ENCODE measurements at regions not wholly inside any gene's neighbourhood (a gene's known extent, or its start where the extent isn't known, plus 50 kb on each side); places are given as distances from the start of the nearest gene placed in this dataset.

- FAIRE-seq (no peak), DNase-seq (ENCODE audit: low read depth, low spot score) (no peak)
- H3K36me3 ChIP-seq (ENCODE audit: control insufficient read depth in 2 of 2, extremely low read depth in 1 of 2, insufficient read depth in 2 of 2, low read length in 2 of 2): no peaks in the 10 kb centered on the region
- H3K9me3 ChIP-seq (replicated peaks; ENCODE audit: control insufficient read depth, insufficient read depth, low read length): no peaks in the 10 kb centered on the region
- no peaks in the 10 kb centered on the region for H3K9me1 ChIP-seq (replicated peaks; ENCODE audit: control insufficient read depth, extremely low read depth, insufficient read depth, low read length)
- H3K9ac ChIP-seq (replicated peaks; ENCODE audit: extremely low read depth, insufficient read depth, low read length): no peak overlapping the region
- no peaks in the 10 kb centered on the region for H3K27me3 ChIP-seq (ENCODE audit: control insufficient read depth in 2 of 2, insufficient read depth in 2 of 2, low read length in 2 of 2)
- H3K4me1 ChIP-seq (ENCODE audit: control insufficient read depth, extremely low read depth, insufficient read depth, low read length): peaks cover 10% of the 10 kb centered on the region
- no TSS peak for BruUV-seq (replicated peaks)
- H3K79me2 ChIP-seq (ENCODE audit: control insufficient read depth, insufficient read depth, low read length): no peaks in the 10 kb centered on the region
- CTCF ChIA-PET: no interaction called here
- H3K4me3 ChIP-seq (replicated peaks in 1 of 3; ENCODE audit: insufficient read depth in 1 of 3, low read depth in 1 of 3, low read length in 3 of 3): no peak overlapping the region
- no peaks in the 10 kb centered on the region for H4K20me1 ChIP-seq (replicated peaks; ENCODE audit: control insufficient read depth, extremely low read depth, insufficient read depth, low read length)
- no peak overlapping the region for H3K27ac ChIP-seq (ENCODE audit: insufficient read depth, low read depth, low read length)
- dilution Hi-C loops (cut with MboI; ENCODE audit: extremely low pct_ligation_motif_present, low sequenced_read_pairs): no loop called here
- H2AFZ ChIP-seq (ENCODE audit: low read depth, low read length): no peak overlapping the region
- no peak overlapping the region for H3K4me2 ChIP-seq (ENCODE audit: insufficient read depth, low read length)
- intact Hi-C loops (cut with micrococcal nuclease): no loop called here
- POLR2A ChIA-PET: no interaction called here
- no peak for TF ChIP-seq POLR2A (IDR thresholded peaks at IDR 0.05; ENCODE audit: low read depth, low read length)
- no peak for TF ChIP-seq FOS (IDR thresholded peaks at IDR 0.05; ENCODE audit: borderline replicate concordance, insufficient read depth, low read length)
- no peak for TF ChIP-seq CTCF (IDR thresholded peaks at IDR 0.05; ENCODE audit: extremely low read depth in 1 of 2, insufficient read depth in 1 of 2, low read depth in 1 of 2, low read length in 2 of 2)
- no peak for TF ChIP-seq EZH2 (IDR thresholded peaks at IDR 0.05; ENCODE audit: borderline replicate concordance, low read depth, low read length, severe bottlenecking)
- TF ChIP-seq GATA2 (IDR thresholded peaks at IDR 0.05; ENCODE audit: insufficient read depth, insufficient read length, low read depth, low read length): no peak
- no peak for TF ChIP-seq JUN (IDR thresholded peaks at IDR 0.05; ENCODE audit: borderline replicate concordance, insufficient read depth, insufficient read length, low read depth)
- no peak for TF ChIP-seq MAX (IDR thresholded peaks at IDR 0.05; ENCODE audit: insufficient read depth, insufficient read length)
- TF ChIP-seq POLR2AphosphoS5 (IDR thresholded peaks at IDR 0.05; ENCODE audit: insufficient read depth, low read depth, low read length): no peak
Observed at GRCh38 chr16:77613095-77613494, 109.2 kb upstream of the NUDT7 start.

Measured in endothelial cell of umbilical vein (primary cell).